GM12891 (cell line): ENCODE measurements at regions not wholly inside any gene's neighbourhood (a gene's known extent, or its start where the extent isn't known, plus 50 kb on each side); places are given as distances from the start of the nearest gene placed in this dataset.

Source experiments
- POLR2A ChIP-seq: IDR thresholded peaks from 2 replicates; pipeline ENCODE4 v1.6.1; 2011; ENCODE audit warnings: low read depth, low read length, control low read depth
- POLR2AphosphoS5 ChIP-seq: IDR thresholded peaks from 2 replicates; pipeline ENCODE4 v1.6.1; 2011; ENCODE audit warnings: low read depth, low read length, control low read depth
- TAF1 ChIP-seq: IDR thresholded peaks from 2 replicates; pipeline ENCODE4 v1.6.1; 2011; ENCODE audit warnings: low read depth, low read length, control low read depth

DNA sequence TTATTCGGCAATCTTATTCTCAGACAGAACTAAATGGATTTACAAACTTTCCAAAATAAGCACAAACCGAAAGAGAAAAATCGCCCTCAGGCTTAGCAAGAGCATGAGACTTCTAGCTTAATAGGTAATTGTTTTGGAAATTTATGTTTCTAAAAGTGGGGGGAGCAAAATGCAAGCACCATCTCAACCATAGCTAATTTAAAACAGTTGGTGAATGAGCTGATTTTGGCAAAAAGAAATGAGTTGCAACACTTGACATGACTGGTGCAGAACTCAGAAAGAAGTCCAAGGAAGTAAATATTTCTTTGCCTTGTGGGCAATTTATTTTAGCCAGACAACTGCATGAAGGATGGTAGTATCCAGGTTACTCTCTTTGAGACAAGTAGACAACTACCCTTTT is 71.5 kb upstream of the PTGFR start:
- TF ChIP-seq TAF1 = no peak
- TF ChIP-seq POLR2A = no peak
- no peak for TF ChIP-seq POLR2AphosphoS5
